ENCODE measurements at regions not wholly inside any gene's neighbourhood (a gene's known extent, or its start where the extent isn't known, plus 50 kb on each side); places are given as distances from the start of the nearest gene placed in this dataset.

- no peaks in the 10 kb centered on the region for H3K36me3 ChIP-seq
- H3K9me3 ChIP-seq, result no peaks in the 10 kb centered on the region
- DNase-seq, result no peak
- ATAC-seq, result no peak
- H3K27ac ChIP-seq, result no peak overlapping the region
- no peaks in the 10 kb centered on the region for H3K4me1 ChIP-seq
- H3K4me3 ChIP-seq, result no peak overlapping the region
- no peak for TF ChIP-seq CTCF (IDR thresholded peaks at IDR 0.05)
- intact Hi-C loops (cut with DNase I), result no loop called here
- no peaks in the 10 kb centered on the region for H3K27me3 ChIP-seq
These were observed 544.6 kb upstream of the PHF14 start for GRCh38 chr7:10429031-10429430.

DNA sequence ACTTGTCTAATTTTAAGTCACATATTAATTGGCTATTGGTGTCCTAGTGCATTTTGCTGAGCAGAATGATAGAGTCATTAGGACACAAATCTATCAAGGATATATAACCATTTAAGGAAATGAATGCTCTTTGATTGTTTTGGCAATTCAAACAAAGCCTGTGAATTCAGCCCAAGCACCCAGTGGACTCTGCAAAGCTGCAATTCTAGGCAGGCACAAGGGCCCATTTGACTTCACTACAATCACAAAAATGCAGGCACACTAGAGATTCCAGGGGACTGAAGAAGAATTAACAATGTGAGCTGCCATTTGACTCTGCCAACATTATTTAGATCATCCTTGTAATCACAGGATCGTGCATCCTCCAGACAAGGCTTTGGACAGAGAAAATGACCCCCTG, 544.2 kb upstream of the PHF14 start:
- DNase-seq, result no peak
- H3K4me3 ChIP-seq, result no peak overlapping the region
- TF ChIP-seq CTCF (IDR thresholded peaks at IDR 0.05), result no peak
- no peaks in the 10 kb centered on the region for H3K36me3 ChIP-seq
- H3K27me3 ChIP-seq, result no peaks in the 10 kb centered on the region
- no peaks in the 10 kb centered on the region for H3K9me3 ChIP-seq
- no peaks in the 10 kb centered on the region for H3K4me1 ChIP-seq
- ATAC-seq, result no peak
- H3K27ac ChIP-seq, result no peak overlapping the region
- intact Hi-C loops (cut with DNase I), result no loop called here

DNA sequence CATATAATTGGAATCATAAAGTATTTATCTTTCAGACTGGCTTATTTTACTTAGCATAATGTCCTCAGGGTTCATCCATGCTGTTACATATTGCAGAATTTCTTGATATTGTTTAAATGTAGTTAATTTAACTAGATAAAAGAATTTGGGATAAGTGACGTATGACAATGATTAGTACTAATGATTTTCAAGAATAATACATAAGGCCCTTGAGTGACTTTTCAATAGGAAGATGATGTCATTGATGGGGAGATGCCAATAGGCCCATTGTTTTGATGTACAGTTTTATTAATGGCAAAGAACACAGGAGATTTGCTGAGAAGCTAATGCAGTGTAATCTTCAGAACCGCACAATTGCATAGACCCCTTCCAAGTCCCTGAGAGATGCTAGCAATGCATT, 537.4 kb upstream of the PHF14 start:
- Histone ChIP-seq H3K36me3 (no peaks in the 10 kb centered on the region), H3K27ac (no peak overlapping the region), H3K9me3 (no peaks in the 10 kb centered on the region), H3K4me1 (no peaks in the 10 kb centered on the region), H3K4me3 (no peak overlapping the region), H3K27me3 (no peaks in the 10 kb centered on the region)
- no peak for ATAC-seq
- no peak for DNase-seq
- TF ChIP-seq CTCF (IDR thresholded peaks at IDR 0.05), result no peak
- intact Hi-C loops (cut with DNase I), result no loop called here

DNA sequence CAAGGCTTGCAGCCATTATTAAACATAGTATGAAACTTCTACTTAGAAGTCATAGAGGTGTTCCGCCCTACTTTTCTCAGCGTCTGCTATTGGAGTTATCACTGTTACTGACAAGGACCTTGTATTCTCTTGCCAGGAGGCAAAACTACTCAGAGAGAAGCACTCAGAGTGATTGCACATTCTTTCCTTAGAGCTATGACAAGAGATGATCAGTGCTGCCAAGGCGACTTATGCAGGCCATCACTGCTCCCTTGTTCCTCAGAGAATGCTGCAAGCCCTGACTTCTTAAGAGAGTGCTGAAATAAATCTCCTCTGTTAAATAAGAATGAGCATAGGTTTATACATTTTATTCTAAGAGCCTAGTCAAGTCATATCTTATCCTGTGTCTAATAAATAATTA, 534.6 kb upstream of the PHF14 start:
- H3K27ac ChIP-seq, result no peak overlapping the region
- no peaks in the 10 kb centered on the region for H3K27me3 ChIP-seq
- no peak for TF ChIP-seq CTCF (IDR thresholded peaks at IDR 0.05)
- intact Hi-C loops (cut with DNase I), result no loop called here
- H3K4me3 ChIP-seq, result no peak overlapping the region
- no peak for ATAC-seq
- H3K4me1 ChIP-seq, result no peaks in the 10 kb centered on the region
- no peaks in the 10 kb centered on the region for H3K9me3 ChIP-seq
- no peak for DNase-seq
- no peaks in the 10 kb centered on the region for H3K36me3 ChIP-seq

DNA sequence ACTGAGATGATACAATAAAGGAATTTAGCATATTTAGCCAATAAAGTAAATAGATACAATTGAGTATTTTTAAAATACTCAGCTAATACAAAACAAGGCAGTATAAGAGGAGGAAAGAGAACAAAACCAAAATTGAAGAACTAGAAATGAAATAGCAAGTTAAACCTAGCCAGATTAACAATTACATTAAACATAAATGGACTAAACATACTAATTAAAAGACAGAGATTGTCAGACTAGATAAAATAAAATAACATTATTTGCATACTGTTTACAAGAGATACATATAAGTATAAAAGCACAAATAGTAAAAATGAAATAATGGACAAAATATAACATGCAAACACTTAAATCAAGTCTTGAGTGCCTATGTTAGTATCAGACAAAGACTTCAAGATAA, 517.7 kb upstream of the PHF14 start:
- no peak for DNase-seq
- no peak for TF ChIP-seq CTCF (IDR thresholded peaks at IDR 0.05)
- no peak for ATAC-seq

GRCh38 chr7:10460474-10460873, 513.2 kb upstream of the PHF14 start:
- DNase-seq (no peak), ATAC-seq (no peak)
- H3K4me3 ChIP-seq, result no peak overlapping the region
- no peak for TF ChIP-seq CTCF (IDR thresholded peaks at IDR 0.05)
- H3K9me3 ChIP-seq, result no peaks in the 10 kb centered on the region
- H3K36me3 ChIP-seq, result no peaks in the 10 kb centered on the region
- no peaks in the 10 kb centered on the region for H3K4me1 ChIP-seq
- H3K27me3 ChIP-seq, result no peaks in the 10 kb centered on the region
- intact Hi-C loops (cut with DNase I), result no loop called here
- no peak overlapping the region for H3K27ac ChIP-seq

More for the DNA sequence above, 517.7 kb upstream of the PHF14 start:
- no peaks in the 10 kb centered on the region for H3K27me3 ChIP-seq
- no peaks in the 10 kb centered on the region for H3K9me3 ChIP-seq
- no peak overlapping the region for H3K27ac ChIP-seq
- no peak overlapping the region for H3K4me3 ChIP-seq
- no peaks in the 10 kb centered on the region for H3K36me3 ChIP-seq
- intact Hi-C loops (cut with DNase I), result no loop called here
- no peaks in the 10 kb centered on the region for H3K4me1 ChIP-seq

Data from upper lobe of right lung (tissue), 1 donor.